ENCODE measurements at regions not wholly inside any gene's neighbourhood (a gene's known extent, or its start where the extent isn't known, plus 50 kb on each side); places are given as distances from the start of the nearest gene placed in this dataset.

GRCh38 chr5:5573798-5574380 lies 151.4 kb downstream of the ICE1 start:
- in situ Hi-C loops (cut with HindIII; ENCODE audit: low pct_ligation_motif_present, low pct_unique_long_range_greater_than_20kb, low sequenced_read_pairs): no loop called here

GRCh38 chr5:5572976-5573797 lies 150.7 kb downstream of the ICE1 start:
- in situ Hi-C loops (cut with HindIII; ENCODE audit: low pct_ligation_motif_present, low pct_unique_long_range_greater_than_20kb, low sequenced_read_pairs): no loop called here
- DNase-seq: no peak

More at GRCh38 chr5:5573798-5574380, 151.4 kb downstream of the ICE1 start:
- no peak for DNase-seq

DNA sequence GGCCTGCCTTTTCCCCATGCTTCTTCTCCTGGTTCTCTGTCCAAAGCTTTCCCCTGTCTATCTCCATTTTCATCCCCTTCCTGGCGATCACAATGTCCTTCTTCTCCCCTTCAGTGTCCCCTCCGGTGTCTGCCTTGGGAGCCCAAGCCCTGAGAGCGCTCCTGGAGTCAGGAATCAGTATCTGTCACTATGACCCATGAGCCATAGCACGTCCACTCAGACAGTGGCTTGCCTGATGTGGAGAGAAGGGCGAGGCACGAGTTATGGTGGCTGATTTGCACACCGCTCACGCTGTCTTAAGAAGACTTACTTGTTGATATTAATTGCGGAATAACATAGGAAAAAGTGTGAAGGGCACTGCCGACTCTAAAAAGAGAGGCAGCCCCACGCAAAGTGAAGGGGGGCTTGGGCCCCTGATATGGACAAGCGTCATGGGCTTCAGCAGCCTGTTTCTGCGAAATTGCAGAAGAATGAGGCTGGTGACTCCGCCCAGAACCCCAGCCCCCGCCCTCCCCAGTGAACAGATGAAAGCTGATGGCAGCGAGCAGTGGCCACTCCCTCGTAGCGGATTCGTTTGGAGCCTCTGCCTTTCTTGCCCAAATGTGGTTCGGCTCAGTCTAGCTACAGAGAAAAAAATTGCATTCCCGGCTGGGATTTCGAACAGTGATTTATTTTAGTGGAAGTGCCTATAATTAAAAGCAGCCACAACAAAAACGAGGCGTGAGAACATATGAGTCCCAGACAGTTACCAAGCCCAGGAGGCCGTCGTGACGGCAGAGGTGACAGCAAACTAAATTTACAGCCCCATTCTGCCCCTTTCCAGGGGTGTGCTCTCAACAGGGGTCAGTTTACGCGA lies 149.8 kb downstream of the ICE1 start:
- in situ Hi-C loops (cut with HindIII; ENCODE audit: low pct_ligation_motif_present, low pct_unique_long_range_greater_than_20kb, low sequenced_read_pairs): no loop called here
- DNase-seq: no peak

- no peak for DNase-seq
- in situ Hi-C loops (cut with HindIII; ENCODE audit: low pct_ligation_motif_present, low pct_unique_long_range_greater_than_20kb, low sequenced_read_pairs): no loop called here
Observed at GRCh38 chr5:5570646-5571045, 148.2 kb downstream of the ICE1 start.

- no peak for DNase-seq
- in situ Hi-C loops (cut with HindIII; ENCODE audit: low pct_ligation_motif_present, low pct_unique_long_range_greater_than_20kb, low sequenced_read_pairs): no loop called here
Observed at GRCh38 chr5:5564898-5565297, 142.4 kb downstream of the ICE1 start.

DNA sequence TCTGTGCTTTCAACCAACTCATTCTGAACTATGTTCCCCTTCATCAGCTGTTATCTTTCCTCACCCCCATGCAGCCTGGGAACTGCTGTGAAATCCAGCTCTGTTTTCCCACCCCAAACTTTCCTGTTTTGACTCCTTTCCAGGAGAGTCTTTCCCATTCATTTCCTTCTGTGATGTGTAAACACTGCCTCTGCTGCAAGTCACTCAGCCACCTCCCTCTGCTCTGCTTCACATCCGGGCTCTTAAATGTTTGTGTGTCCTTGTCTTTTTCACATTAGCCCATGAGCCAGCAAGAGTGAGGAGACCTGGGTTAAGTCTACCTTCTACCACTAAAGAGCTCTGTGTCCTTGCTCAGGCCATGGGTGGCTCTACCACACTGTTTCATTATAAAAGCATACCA lies 137.5 kb downstream of the ICE1 start:
- DNase-seq: no peak
- in situ Hi-C loops (cut with HindIII; ENCODE audit: low pct_ligation_motif_present, low pct_unique_long_range_greater_than_20kb, low sequenced_read_pairs): no loop called here

GRCh38 chr5:5558638-5559527 lies 136.4 kb downstream of the ICE1 start:
- in situ Hi-C loops (cut with HindIII; ENCODE audit: low pct_ligation_motif_present, low pct_unique_long_range_greater_than_20kb, low sequenced_read_pairs): no loop called here
- no peak for DNase-seq

DNA sequence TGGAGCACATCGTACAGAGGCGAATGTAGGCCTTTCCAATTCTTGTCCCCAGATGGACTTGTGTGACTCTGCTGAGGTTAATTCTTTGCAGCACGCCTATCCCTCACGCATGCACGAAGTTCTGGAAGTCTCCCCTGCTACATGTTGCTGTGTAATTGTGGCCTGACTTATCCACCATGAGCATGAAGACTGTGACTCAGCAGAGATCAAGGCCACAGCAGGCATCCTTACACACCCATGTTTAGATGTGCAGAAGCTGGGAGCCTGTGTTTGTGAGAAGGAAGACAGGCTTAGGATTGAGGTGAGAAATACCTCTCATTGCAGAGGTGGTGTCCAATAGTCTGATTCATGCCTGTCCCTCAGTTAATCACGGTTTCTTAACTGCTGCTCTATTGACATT lies 135.6 kb downstream of the ICE1 start:
- no peak for DNase-seq
- in situ Hi-C loops (cut with HindIII; ENCODE audit: low pct_ligation_motif_present, low pct_unique_long_range_greater_than_20kb, low sequenced_read_pairs): no loop called here

DNA sequence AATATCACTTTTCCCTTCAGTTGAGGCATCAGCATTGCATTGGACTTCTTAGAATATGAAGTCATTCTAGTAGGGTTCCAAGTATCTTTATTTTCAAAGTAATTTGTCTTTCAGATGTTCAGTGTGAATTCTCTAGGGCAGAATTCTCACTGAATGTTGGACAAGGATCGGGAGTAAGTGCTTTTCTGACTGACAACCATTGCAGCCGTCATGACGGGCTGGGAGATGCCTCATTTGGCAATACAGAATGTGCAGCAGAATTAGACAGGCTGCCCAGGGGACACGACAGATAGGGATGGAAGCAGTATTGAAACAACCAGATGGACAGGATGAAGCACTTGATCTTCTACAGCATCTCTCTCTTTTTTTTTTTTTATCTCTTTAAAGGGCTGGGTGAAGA lies 129.0 kb downstream of the ICE1 start:
- in situ Hi-C loops (cut with HindIII; ENCODE audit: low pct_ligation_motif_present, low pct_unique_long_range_greater_than_20kb, low sequenced_read_pairs): no loop called here
- no peak for DNase-seq

GRCh38 chr5:5546408-5546807 lies 123.9 kb downstream of the ICE1 start:
- DNase-seq: no peak
- in situ Hi-C loops (cut with HindIII; ENCODE audit: low pct_ligation_motif_present, low pct_unique_long_range_greater_than_20kb, low sequenced_read_pairs): no loop called here

- in situ Hi-C loops (cut with HindIII; ENCODE audit: low pct_ligation_motif_present, low pct_unique_long_range_greater_than_20kb, low sequenced_read_pairs): no loop called here
- DNase-seq: no peak
Observed at GRCh38 chr5:5544094-5544663, 121.7 kb downstream of the ICE1 start.

- in situ Hi-C loops (cut with HindIII; ENCODE audit: low pct_ligation_motif_present, low pct_unique_long_range_greater_than_20kb, low sequenced_read_pairs): no loop called here
- DNase-seq: no peak
Observed at GRCh38 chr5:5542654-5543053, 120.2 kb downstream of the ICE1 start.

DNA sequence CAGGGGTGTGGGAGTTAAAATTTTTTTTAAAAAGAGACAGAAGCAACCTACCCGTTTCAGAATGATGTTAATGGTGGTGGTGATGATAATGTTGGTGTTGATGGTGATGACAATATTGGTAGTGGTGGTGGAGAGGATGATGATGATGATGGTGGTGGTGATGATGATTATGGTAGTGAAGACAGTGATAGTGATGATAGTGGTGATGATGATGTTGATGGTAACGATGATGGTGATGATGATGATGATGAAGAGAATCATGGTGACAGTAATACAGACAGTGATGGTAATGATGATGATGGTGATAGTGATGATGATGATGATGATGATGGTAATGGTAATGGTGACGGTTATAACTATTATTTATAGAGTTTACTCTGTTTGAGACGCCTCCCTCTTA lies 117.6 kb downstream of the ICE1 start:
- DNase-seq: no peak
- in situ Hi-C loops (cut with HindIII; ENCODE audit: low pct_ligation_motif_present, low pct_unique_long_range_greater_than_20kb, low sequenced_read_pairs): no loop called here
